ENCODE measurements at regions not wholly inside any gene's neighbourhood (a gene's known extent, or its start where the extent isn't known, plus 50 kb on each side); places are given as distances from the start of the nearest gene placed in this dataset.

DNA sequence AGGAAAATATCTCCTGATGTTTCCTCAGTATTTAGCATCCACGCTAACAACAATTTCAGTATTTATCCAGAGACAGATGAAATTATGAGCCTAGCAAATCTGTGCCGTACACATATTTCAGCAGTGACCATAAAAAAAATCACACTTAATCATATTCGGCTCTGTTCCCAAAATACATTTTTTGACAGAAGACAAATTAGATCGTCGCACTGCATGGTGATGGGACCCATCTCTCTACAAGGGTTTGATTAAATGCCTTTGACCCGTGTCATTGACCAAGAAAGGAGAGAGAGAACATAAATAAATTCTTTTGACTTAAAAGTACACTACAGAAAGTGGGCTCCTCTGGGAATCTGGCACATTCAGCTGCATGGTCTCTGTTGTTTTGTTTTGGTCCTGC is 215.3 kb upstream of the SEMA6D start:
- no peak overlapping the region for H3K27ac ChIP-seq (ENCODE audit: insufficient read length, low read depth, low read length)
- no peak overlapping the region for H3K18ac ChIP-seq (ENCODE audit: insufficient read length, low read depth, low read length)
- H4K91ac ChIP-seq (ENCODE audit: insufficient read length, low read depth, low read length) = no peak overlapping the region
- no peak overlapping the region for H3K4me2 ChIP-seq (ENCODE audit: insufficient read depth, insufficient read length, low read length)
- no peaks in the 10 kb centered on the region for H3K23me2 ChIP-seq (ENCODE audit: insufficient read length, low read depth, low read length, poor library complexity, severe bottlenecking)
- no peak overlapping the region for H4K5ac ChIP-seq (ENCODE audit: insufficient read length, low read depth, low read length)
- H3K79me2 ChIP-seq (ENCODE audit: insufficient read depth, low read length) = no peaks in the 10 kb centered on the region
- H3K9ac ChIP-seq (ENCODE audit: extremely low read depth, insufficient read length, low read length) = no peak overlapping the region
- Mint-ChIP-seq H3K27me3 (ENCODE audit: low read depth) (no peaks in the 10 kb centered on the region), H3K27ac (no peak overlapping the region), H3K36me3 (ENCODE audit: insufficient read depth in 1 of 3, low read depth in 3 of 3) (no peaks in the 10 kb centered on the region; a peak in 1 of 7 replicates), H3K4me3 (no peak overlapping the region), H3K4me1 (no peaks in the 10 kb centered on the region), H3K9me3 (no peaks in the 10 kb centered on the region)
- no peaks in the 10 kb centered on the region for H3K27me3 ChIP-seq (ENCODE audit: insufficient read depth, low read length)
- no peak overlapping the region for H4K8ac ChIP-seq (replicated peaks; ENCODE audit: insufficient read length, low read depth, low read length)
- no peak overlapping the region for H2BK120ac ChIP-seq (ENCODE audit: low read depth, low read length, poor library complexity, severe bottlenecking)
- H3K4ac ChIP-seq (ENCODE audit: low read depth, low read length) = no peak overlapping the region
- H3K9me3 ChIP-seq (ENCODE audit: control insufficient read depth, low read depth, low read length) = no peaks in the 10 kb centered on the region
- no peaks in the 10 kb centered on the region for H4K20me1 ChIP-seq (ENCODE audit: control insufficient read depth, insufficient read depth, insufficient read length)
- no peak overlapping the region for H2BK5ac ChIP-seq (ENCODE audit: insufficient read length, low read length)
- H3K79me1 ChIP-seq (ENCODE audit: insufficient read depth, low read depth, low read length, poor library complexity, severe bottlenecking) = no peaks in the 10 kb centered on the region
- no peak overlapping the region for H2BK15ac ChIP-seq (ENCODE audit: low read depth, low read length)
- no peak overlapping the region for H3K23ac ChIP-seq (ENCODE audit: insufficient read length, low read depth, low read length)
- no peak overlapping the region for H3K14ac ChIP-seq (ENCODE audit: insufficient read depth, low read length)
- no peak overlapping the region for H3T11ph ChIP-seq (ENCODE audit: low read length)
- no peak overlapping the region for H3K56ac ChIP-seq (ENCODE audit: insufficient read length, low read depth, low read length)
- H3K4me1 ChIP-seq (ENCODE audit: insufficient read depth, low read length) = no peaks in the 10 kb centered on the region
- WGBS (ENCODE audit: extremely low coverage, insufficient read length, low lambda C conversion rate) = no CpG with 5 or more reads among the region's 6 CpGs
- TF ChIP-seq, protein P1, sequence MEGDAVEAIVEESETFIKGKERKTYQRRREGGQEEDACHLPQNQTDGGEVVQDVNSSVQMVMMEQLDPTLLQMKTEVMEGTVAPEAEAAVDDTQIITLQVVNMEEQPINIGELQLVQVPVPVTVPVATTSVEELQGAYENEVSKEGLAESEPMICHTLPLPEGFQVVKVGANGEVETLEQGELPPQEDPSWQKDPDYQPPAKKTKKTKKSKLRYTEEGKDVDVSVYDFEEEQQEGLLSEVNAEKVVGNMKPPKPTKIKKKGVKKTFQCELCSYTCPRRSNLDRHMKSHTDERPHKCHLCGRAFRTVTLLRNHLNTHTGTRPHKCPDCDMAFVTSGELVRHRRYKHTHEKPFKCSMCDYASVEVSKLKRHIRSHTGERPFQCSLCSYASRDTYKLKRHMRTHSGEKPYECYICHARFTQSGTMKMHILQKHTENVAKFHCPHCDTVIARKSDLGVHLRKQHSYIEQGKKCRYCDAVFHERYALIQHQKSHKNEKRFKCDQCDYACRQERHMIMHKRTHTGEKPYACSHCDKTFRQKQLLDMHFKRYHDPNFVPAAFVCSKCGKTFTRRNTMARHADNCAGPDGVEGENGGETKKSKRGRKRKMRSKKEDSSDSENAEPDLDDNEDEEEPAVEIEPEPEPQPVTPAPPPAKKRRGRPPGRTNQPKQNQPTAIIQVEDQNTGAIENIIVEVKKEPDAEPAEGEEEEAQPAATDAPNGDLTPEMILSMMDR (conservative IDR thresholded peaks at IDR 0.05) = no peak
- H2BK20ac ChIP-seq (ENCODE audit: low read depth, low read length, poor library complexity, severe bottlenecking) = no peak overlapping the region
- no peak overlapping the region for H2AFZ ChIP-seq (ENCODE audit: low read length)
- no peak overlapping the region for H2BK12ac ChIP-seq (ENCODE audit: insufficient read length, low read depth, low read length)
- H2AK5ac ChIP-seq (ENCODE audit: insufficient read length, low read length) = no peak overlapping the region
- DNase-seq = no peak

Data from H9 (cell line).